Erythroblast (primary cell): ENCODE measurements at regions not wholly inside any gene's neighbourhood (a gene's known extent, or its start where the extent isn't known, plus 50 kb on each side); places are given as distances from the start of the nearest gene placed in this dataset.

ENCODE experiments used
- GATA1 ChIP-seq: IDR thresholded peaks from 2 replicates; pipeline ENCODE4 v1.6.1; 2011; ENCODE audit warnings: low read depth, mild to moderate bottlenecking, control low read depth, low read length, moderate library complexity
- POLR2A ChIP-seq: IDR thresholded peaks from 2 replicates; pipeline ENCODE4 v1.6.1; 2011; ENCODE audit warnings: mild to moderate bottlenecking, low read length

DNA sequence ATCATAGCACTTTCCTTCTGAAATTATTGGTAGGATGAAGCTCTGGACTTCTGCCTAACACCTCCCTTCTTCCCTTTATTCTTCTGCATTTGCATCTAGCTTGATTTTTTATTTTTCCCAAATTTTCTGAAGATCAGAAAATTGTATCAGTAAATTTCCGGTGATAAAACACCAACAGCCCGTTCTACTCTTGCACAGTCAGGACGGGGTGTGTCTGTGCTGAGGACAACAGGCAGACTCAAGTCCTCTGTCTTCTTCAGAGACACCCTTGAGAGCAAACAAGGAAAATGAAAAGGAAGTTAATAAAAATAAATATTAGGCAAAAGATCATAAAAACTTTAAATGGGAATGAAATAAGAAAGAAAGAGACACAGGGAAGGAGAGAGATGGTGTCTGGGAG lies 120.7 kb downstream of the ARL4C start:
- TF ChIP-seq POLR2A, result no peak
- TF ChIP-seq GATA1, result no peak
